ENCODE measurements at regions not wholly inside any gene's neighbourhood (a gene's known extent, or its start where the extent isn't known, plus 50 kb on each side); places are given as distances from the start of the nearest gene placed in this dataset.

- TF ChIP-seq CTCF (conservative IDR thresholded peaks at IDR 0.05; ENCODE audit: low read length) (no peak), EZH2phosphoT487 (IDR thresholded peaks at IDR 0.05; ENCODE audit: borderline replicate concordance, low read depth, low read length) (no peak)
These were observed 115.7 kb upstream of the MPDZ start for GRCh38 chr9:13395156-13395555.

Measured in OCI-LY7 (cell line).